MCF 10A (cell line): ENCODE measurements at regions not wholly inside any gene's neighbourhood (a gene's known extent, or its start where the extent isn't known, plus 50 kb on each side); places are given as distances from the start of the nearest gene placed in this dataset.
A peak's percentile ranks its signal among the peaks of the same experiment; 100 is the strongest.

Experiments
- BruUV-seq: library from RNA; stranded (reverse); fragments of 400-500 nt; replicated peaks from 2 replicates; lab custom pipeline; 2021; lab: Mats Ljungman, UMichigan
- CTCF ChIA-PET: fragments of 300-600 bp; sonication (Branson Sonifier 250); formaldehyde crosslinking; extraction: SDS; loops from one replicate; lab custom pipeline; 2021; ENCODE audit warnings: antibody characterized with exemption, inconsistent platforms; lab: Yijun Ruan, JAX
- POLR2A ChIA-PET: fragments of 300-600, 350-650 bp; sonication (Branson Sonifier 250); formaldehyde crosslinking; extraction: SDS; loops from one replicate; lab custom pipeline; 2020; ENCODE audit warnings: antibody characterized with exemption, inconsistent platforms; lab: Yijun Ruan, JAX
- DNase-seq: peaks from one replicate; pipeline ENCODE4 v3.0.0-alpha.2; 2018; ENCODE audit not compliant: unreplicated experiment
- H3K27ac Mint-ChIP-seq: one replicate; pipeline ENCODE4 v1.8.0; 2022; ENCODE audit warnings: mild to moderate bottlenecking, low read depth, mixed read lengths; ENCODE audit not compliant: unreplicated experiment
- H3K27me3 Mint-ChIP-seq: one replicate; pipeline ENCODE4 v1.8.0; 2022; ENCODE audit warnings: mixed read lengths; ENCODE audit not compliant: insufficient read depth, unreplicated experiment
- H3K36me3 Mint-ChIP-seq: one replicate; pipeline ENCODE4 v1.8.0; 2022; ENCODE audit warnings: mild to moderate bottlenecking, moderate library complexity, mixed read lengths; ENCODE audit not compliant: insufficient read depth, unreplicated experiment
- H3K4me1 Mint-ChIP-seq: one replicate; pipeline ENCODE4 v1.8.0; 2022; ENCODE audit warnings: mixed read lengths; ENCODE audit not compliant: insufficient read depth, unreplicated experiment
- H3K4me3 Mint-ChIP-seq: one replicate; pipeline ENCODE4 v1.8.0; 2022; ENCODE audit warnings: mild to moderate bottlenecking, moderate library complexity, mixed read lengths; ENCODE audit not compliant: unreplicated experiment
- H3K9me3 Mint-ChIP-seq: one replicate; pipeline ENCODE4 v1.8.0; 2022; ENCODE audit warnings: mixed read lengths; ENCODE audit not compliant: unreplicated experiment
- intact Hi-C: fragments of 100-400 bp; cut with micrococcal nuclease; formaldehyde crosslinking; loops from 2 replicates; pipeline ENCODE4 v1.14.1; 2022
- TF ChIP-seq, protein P1 (sequence below): fragments of 200-600 bp; IDR thresholded peaks from one replicate; pipeline ENCODE4 v1.8.0; 2022; ENCODE audit warnings: antibody characterized with exemption, mild to moderate bottlenecking; ENCODE audit not compliant: unreplicated experiment

DNA sequence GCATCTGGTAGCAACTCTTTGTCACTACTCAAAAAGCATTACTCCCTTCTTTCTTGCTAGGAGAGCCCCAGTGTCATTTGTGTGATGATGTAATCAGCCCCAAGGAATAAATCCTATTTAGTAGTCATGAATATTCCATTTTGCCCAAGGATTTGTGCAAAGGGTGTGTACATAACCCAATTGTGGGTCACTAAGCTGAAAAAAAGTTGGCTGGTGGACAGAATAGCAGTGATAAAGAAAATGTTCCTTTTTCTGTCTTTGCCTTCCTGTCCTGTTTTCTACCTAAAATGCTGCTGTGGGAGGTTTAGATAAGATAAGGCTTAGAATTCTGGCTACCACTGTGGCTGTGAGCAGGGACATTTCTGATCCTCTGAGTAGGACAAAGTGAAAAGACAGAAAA, 223.1 kb upstream of the ITGA1 start:
- peaks cover 69% of the 10 kb centered on the region for H3K27me3 Mint-ChIP-seq
- DNase-seq: no peak
- ChIA-PET CTCF (interaction anchor here (0.6 to 0.7 kb wide), 2 partner anchors 14 to 30 kb away, joined by 3 to 4 read pairs; no protein-coding TSS in a partner anchor), POLR2A (no interaction called here)
- H3K4me3 Mint-ChIP-seq: no peak overlapping the region
- H3K27ac Mint-ChIP-seq: no peak overlapping the region
- H3K9me3 Mint-ChIP-seq: peaks cover 6% of the 10 kb centered on the region
- H3K4me1 Mint-ChIP-seq: no peaks in the 10 kb centered on the region
- intact Hi-C loops: loop anchor here (5.0 to 10.0 kb wide), 3 partner anchors 210 to 1610 kb away; no protein-coding TSS in a partner anchor
- H3K36me3 Mint-ChIP-seq: no peaks in the 10 kb centered on the region
- TF ChIP-seq, protein P1, sequence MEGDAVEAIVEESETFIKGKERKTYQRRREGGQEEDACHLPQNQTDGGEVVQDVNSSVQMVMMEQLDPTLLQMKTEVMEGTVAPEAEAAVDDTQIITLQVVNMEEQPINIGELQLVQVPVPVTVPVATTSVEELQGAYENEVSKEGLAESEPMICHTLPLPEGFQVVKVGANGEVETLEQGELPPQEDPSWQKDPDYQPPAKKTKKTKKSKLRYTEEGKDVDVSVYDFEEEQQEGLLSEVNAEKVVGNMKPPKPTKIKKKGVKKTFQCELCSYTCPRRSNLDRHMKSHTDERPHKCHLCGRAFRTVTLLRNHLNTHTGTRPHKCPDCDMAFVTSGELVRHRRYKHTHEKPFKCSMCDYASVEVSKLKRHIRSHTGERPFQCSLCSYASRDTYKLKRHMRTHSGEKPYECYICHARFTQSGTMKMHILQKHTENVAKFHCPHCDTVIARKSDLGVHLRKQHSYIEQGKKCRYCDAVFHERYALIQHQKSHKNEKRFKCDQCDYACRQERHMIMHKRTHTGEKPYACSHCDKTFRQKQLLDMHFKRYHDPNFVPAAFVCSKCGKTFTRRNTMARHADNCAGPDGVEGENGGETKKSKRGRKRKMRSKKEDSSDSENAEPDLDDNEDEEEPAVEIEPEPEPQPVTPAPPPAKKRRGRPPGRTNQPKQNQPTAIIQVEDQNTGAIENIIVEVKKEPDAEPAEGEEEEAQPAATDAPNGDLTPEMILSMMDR: no peak
- no TSS peak for BruUV-seq

DNA sequence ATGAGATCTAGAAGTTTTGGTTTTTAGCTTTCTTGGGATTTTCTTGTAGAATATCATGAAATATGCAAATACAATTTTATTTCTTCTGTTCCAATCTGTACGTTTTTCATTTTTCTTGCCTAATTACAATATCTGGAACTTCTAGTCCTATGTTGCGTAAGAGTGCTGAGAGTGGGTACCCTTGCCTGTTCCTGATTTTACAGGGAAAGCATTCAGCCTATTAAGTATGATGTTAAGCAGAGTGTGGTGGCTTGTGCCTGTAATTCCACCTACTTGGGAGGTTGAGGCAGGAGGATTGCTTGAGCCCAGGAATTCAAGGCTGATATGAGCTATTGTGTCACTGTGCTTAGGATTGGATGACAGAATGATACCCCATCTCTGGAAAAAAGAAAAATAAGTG, 210.2 kb upstream of the ITGA1 start:
- H3K4me1 Mint-ChIP-seq: peaks cover 9% of the 10 kb centered on the region
- peaks cover 72% of the 10 kb centered on the region for H3K27me3 Mint-ChIP-seq

GRCh38 chr5:52579391-52579790, 208.3 kb upstream of the ITGA1 start:
- DNase-seq: no peak
- intact Hi-C loops: no loop called here
- no TSS peak for BruUV-seq
- POLR2A ChIA-PET: no interaction called here
- Mint-ChIP-seq H3K36me3 (no peaks in the 10 kb centered on the region), H3K4me3 (no peak overlapping the region), H3K27me3 (peaks cover 53% of the 10 kb centered on the region), H3K4me1 (peaks cover 9% of the 10 kb centered on the region), H3K27ac (no peak overlapping the region), H3K9me3 (no peaks in the 10 kb centered on the region)
- CTCF ChIA-PET: interaction anchor here (0.6 kb wide), 2 partner anchors 18 to 281 kb away, joined by 3 to 6 read pairs; no protein-coding TSS in a partner anchor
- TF ChIP-seq, protein P1: no peak

More for the DNA sequence above, 210.2 kb upstream of the ITGA1 start:
- BruUV-seq: no TSS peak
- intact Hi-C loops: no loop called here
- Mint-ChIP-seq H3K4me3 (no peak overlapping the region), H3K36me3 (no peaks in the 10 kb centered on the region), H3K9me3 (no peaks in the 10 kb centered on the region), H3K27ac (no peak overlapping the region)
- POLR2A ChIA-PET: no interaction called here
- TF ChIP-seq, protein P1: no peak
- no peak for DNase-seq
- CTCF ChIA-PET: no interaction called here

GRCh38 chr5:52580921-52581320, 206.8 kb upstream of the ITGA1 start:
- BruUV-seq: no TSS peak
- intact Hi-C loops: no loop called here
- Mint-ChIP-seq H3K27ac (no peak overlapping the region), H3K9me3 (no peaks in the 10 kb centered on the region), H3K27me3 (peaks cover 50% of the 10 kb centered on the region), H3K36me3 (no peaks in the 10 kb centered on the region), H3K4me1 (peaks cover 9% of the 10 kb centered on the region), H3K4me3 (no peak overlapping the region)
- ChIA-PET POLR2A (no interaction called here), CTCF (no interaction called here)
- DNase-seq: peak; percentile 78
- TF ChIP-seq, protein P1: no peak
